NCI-H774 (cell line): ENCODE measurements at regions not wholly inside any gene's neighbourhood (a gene's known extent, or its start where the extent isn't known, plus 50 kb on each side); places are given as distances from the start of the nearest gene placed in this dataset.
"Not testable (repeated sequence)": the region's sequence is repeated elsewhere in the genome, so short reads cannot be mapped to it uniquely, and the experiment has no call there.

Experiments used
- DNase-seq: peaks from one replicate; lab custom pipeline; 2025; lab: John Stamatoyannopoulos, UW

GRCh38 chr13:100764937-100765336, 90.3 kb upstream of the TMTC4 start:
- no peak for DNase-seq

GRCh38 chr13:100762126-100762525, 87.5 kb upstream of the TMTC4 start:
- not testable (repeated sequence) for DNase-seq

- DNase-seq = no peak
Measured at GRCh38 chr13:100755891-100756290, 81.3 kb upstream of the TMTC4 start.

DNA sequence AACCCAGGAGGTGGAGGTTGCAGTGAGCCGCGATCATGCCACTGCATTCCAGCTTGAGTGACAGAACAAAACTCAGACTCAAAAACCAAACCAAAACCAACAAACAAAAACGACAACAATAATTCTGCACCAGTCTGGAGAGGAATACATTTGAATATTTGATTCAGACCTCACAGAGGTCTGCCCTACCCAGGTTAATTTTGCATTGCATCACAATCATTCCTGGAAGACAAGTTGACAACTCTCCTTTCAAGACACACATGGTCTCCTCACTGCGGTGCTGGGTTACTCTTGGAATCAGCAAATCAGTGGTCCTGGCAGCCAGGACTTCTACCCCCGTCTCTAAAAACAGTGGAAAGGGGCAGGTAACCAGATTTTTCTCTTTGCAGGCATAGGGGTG, 79.9 kb upstream of the TMTC4 start:
- no peak for DNase-seq

DNA sequence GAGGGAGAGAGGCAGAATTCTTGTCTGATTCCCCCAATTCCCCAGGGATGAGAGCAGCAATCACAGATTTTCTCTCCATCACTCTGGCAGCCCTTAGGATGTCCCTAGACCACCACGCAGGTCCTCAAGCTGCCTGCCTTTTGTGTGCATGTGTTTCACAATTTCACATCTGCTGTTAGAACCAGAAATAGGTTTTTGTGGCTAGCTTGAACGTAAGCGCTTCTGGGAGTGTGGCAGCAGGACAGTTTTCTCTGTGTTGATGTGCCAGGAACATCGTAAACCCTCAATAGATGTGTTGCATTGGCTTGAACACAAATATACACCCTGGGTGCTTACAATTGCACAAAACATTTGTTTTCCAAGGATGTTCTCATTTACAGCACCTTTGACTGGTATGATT, 78.8 kb upstream of the TMTC4 start:
- no peak for DNase-seq

DNA sequence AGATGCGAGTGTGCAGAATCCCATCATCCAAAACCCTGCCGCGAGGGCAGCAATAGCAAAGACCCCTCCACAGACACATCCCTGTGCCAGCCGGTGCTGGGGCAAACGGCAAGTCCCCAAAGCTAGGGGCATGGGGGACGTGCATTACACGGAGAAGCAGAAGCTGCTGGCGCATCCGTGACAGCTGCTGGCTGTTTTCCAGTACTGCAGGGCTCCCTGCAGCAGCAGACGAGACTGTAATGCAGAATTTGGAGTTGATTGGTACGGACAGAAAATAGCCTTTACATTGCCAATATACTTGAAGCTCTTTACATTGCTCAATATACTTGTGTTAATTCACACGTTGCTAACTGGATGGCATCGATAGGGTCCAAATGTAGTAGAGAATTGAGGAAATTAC, 77.2 kb upstream of the TMTC4 start:
- no peak for DNase-seq

DNA sequence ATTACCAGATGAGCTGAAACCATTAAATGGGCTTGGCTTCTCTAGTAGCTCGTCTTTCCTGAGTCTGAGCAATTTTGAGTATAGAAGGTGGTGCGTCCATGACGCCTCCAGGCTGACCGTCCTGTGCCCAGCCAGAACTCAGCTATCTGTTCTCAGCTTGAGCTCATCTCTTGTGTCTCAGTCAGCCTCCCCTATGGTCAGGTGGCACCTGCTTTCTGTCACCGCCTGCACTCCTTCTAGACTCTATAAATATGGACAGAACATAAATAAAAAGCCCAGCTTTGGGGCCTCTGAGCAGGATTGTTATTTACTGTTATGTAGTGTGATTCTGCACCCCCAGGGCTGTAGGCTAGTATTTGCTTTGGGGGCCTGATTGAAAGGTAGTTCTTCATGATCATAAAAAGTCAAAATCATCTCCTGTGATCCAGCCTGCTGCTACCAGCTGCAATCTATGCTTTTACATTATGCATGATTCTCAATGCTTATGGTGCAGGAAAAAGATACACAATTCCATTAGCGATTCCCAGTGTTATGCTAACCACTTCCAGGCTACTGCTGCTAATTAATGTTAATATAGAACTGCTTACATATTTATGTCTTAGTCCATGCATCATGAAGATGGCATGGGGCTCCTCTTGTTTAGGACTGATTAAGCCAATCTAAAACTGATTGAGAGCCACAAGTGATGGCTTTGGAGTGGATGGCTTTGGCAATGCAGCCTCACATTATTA, 72.5 kb upstream of the TMTC4 start:
- no peak for DNase-seq

DNA sequence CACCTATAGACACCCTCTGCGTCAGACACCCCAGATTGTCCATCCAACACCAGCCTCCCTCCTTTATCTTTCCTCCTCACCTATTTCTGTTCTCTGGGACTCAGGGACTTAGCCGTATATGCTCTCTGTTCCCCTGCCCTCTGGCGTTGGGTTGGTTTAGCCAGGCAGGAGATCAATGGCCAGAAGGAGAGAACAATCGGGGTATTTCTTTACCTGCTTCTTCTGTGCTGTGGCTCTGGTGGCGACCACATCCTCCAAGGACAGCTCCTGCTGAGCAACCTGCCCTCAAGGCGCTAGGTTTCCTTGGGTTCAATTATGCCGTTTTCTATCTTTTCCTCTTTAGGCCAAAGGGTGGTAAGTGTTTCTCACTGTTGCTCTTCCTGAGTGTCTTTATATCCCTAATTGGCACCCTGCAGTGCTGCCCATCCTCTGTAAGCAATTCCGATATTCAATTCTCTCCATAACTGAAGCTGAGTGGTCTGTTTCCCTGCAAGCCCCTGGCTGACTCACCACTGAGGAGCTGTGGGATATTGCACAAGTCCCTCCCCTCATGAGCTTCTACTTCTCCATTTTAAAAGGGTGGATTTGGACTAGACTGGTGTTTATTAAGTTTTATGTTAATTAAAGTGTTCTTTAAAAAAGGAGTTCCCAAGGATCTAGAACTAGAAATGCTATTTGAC, 63.7 kb upstream of the TMTC4 start:
- DNase-seq = no peak

DNA sequence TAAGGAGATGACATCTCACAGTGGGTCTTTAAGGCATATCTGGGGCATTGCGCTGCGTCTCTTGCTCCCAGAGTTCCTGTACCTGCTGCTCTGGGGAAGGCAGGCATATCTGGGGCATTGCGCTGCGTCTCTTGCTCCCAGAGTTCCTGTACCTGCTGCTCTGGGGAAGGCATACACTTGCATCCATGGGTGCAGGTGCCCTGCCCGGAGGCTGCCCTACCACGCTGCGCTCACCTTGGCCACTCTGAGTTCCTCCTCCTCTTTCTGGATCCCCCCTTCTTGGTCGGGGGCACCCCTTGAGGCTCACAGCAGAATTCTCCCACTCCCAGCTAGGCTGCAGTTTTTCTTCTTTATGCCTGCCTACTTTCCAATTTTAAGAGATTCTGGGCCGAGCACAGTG, 60.9 kb upstream of the TMTC4 start:
- no peak for DNase-seq

GRCh38 chr13:100734194-100734720, 59.7 kb upstream of the TMTC4 start:
- no peak for DNase-seq

DNA sequence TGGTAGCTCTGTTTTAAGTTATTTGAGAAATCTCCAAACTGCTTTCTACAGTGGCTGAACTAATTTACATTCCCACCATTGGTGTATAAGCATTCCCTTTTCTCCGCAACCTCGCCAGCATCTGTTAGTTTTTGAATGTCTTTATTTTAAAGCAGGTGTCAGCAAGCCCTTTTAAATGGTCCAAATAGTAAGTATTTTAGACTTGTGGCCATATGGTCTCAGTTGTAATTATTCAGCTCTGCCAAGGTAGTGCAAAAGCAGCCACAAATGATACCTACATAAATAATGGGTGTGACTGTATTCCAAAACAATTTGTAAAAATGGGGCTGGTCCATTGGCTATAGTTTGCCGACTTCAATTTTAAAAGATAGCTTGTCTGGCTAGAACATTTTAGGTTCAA, 58.7 kb upstream of the TMTC4 start:
- DNase-seq = no peak

DNA sequence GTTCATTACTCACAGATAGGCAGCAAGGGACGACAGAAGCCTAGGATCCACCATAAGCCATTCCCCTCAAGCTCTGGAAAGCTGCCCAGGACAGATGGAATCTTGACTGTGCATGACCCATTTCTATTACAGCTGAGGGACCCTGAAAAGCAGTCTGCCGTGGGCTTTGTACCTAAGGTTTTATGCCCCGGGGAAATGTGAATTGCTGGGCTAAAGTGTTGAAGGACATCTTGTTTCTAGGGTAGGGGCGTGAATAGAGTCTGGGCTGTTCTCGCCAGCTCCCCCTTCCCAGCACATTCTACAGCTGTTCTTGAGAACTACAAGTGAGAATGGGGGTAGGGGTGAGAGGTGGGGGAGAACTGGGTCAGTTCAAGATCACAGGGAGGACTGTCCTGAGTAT, 53.6 kb upstream of the TMTC4 start:
- no peak for DNase-seq

DNA sequence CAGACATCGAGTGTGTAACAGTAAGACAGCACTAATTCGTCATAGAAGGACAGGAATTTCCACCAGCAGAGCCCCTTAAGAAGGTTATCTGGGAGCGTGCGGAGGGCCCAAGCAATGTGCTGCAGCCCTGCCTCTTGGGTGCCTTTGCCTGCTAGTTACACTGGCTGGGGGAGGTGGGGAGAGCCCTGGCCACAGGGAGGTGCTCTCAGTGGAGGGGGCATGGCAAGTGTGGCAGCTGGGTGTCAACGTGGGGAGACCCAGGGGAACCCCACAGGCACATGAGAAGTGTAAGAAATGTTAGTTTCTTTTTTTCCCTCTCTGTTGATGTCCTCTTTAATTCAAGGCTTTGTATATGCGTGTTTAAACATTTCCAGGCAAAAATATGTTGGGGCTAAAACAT, 50.9 kb upstream of the TMTC4 start:
- DNase-seq = no peak

GRCh38 chr13:100724568-100724967, 50.0 kb upstream of the TMTC4 start:
- DNase-seq = no peak
